ENCODE measurements at regions not wholly inside any gene's neighbourhood (a gene's known extent, or its start where the extent isn't known, plus 50 kb on each side); places are given as distances from the start of the nearest gene placed in this dataset.

DNA sequence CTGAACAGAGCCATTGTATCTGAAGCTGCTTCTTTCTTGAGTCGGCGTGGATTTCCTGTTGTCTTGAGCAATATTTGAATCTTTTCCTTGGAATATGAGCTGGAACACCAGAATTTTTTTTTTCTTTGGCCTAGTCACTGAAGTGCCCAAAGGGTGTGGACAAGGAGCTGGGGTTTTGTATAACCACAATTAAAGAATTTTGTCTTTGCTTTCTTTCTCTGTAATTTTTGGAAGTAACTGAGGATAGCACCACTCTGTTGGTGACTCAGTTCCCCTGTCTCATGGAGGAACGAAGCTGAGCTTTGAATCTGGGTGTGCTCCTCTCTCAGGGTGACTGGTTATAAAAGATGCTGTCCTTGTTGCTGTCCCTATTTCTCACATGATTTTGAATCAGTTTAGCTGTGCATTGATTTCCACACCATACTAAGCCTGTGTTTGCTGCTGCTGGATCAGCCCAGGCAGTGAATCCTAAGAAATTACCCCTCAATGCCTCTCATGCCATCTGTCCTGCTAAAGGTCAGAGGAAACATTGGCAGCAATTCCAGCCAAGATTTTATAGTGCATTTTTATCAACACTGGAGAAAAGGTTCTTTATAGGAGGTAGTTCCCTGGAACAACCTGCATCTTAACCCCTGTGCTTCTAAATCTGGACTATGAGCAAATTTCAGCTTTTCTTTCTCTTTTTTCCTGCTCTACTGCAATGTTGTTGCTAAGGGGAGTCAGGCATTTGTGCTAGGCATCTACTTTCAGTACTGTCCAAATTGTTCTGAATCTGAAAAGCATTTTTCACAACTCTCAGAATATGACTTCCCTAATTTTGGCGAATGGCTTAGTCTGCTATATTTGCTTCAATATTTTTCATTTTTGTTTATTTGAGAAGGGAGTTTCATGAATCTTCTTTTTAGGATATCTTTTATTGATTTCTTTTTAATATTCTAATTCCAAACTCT is 540.8 kb downstream of the SOX6 start:
- no peak for DNase-seq (ENCODE audit: low read depth)

DNA sequence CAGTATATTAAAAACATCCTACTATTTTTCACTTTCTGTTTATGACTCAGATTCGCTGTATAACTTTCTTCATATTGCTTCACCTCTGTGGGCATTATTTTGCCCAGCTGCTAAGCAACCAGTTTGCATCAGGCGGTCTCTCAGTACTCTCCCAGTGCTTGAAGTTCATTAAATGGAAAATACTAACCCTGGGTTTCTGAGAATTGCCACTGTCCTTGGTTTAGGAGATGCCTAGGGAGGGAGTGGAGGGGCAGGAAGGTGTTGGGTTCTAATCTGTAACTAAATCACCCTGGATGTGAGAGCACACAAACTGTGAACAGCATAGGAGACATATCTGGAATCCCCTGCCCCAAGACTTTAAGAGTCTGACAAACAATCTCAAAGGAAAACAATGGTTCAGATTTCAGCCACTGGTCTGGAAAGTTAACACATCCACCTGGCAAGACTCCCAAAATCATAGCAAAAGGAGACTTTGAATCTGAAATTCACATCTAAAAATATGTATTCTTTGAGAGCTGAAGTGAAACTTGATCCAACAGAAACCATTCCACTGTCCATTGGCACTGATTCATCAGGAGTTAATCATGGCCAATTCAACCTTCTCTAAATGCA is 540.0 kb downstream of the SOX6 start:
- no peak for DNase-seq (ENCODE audit: low read depth)

DNA sequence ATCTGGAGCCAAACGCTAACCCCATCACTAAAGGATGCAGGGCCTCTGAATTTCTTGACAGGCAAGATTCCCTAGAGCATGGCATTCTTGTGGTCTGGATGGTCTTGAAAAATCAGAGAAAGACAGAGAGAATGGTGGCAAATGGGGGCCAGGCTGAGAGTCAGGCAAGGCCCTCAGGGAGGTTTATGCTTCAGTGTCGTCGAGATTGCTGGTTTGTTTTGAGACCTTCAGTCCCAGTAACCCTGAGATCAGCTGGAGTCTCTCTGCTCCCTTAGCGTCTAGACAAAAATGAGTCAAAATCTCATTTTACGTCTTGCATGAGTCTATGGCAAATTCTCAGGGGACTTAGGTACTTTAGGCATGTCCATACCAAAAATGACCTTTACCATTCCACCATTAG is 539.3 kb downstream of the SOX6 start:
- no peak for DNase-seq (ENCODE audit: low read depth)

DNA sequence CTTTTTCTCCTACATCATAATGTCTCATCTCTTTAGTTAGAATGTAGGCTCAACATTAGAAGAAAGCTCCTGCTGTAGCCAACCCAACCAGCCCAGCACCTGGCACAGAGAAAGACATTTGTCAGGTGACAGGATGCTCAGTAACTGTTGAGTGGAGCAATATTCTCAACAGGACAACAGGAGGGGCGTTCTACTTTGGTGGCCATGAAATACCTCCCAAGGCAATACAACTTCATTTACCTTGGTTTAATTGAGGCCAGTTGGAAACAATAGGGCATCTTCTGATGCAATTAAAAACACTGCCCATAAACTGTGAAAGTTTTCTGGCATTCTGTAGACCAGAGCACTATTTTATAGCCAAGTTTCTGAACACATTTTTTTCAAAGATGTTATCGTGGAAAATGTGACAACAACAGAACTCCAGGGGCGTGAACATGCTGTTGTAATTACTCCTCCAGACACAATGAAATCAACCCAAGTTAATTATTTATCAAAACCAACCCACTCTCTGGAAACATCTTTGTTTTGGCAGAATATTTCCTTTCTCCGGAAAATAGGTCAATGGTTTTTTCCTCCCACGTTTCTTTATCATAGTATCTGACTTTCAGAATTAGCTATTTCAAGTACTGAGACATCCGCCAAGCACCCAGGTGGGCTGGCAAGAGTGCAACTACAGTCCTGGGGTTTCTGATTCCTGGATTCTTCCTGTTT is 538.1 kb downstream of the SOX6 start:
- DNase-seq (ENCODE audit: low read depth) = no peak

DNA sequence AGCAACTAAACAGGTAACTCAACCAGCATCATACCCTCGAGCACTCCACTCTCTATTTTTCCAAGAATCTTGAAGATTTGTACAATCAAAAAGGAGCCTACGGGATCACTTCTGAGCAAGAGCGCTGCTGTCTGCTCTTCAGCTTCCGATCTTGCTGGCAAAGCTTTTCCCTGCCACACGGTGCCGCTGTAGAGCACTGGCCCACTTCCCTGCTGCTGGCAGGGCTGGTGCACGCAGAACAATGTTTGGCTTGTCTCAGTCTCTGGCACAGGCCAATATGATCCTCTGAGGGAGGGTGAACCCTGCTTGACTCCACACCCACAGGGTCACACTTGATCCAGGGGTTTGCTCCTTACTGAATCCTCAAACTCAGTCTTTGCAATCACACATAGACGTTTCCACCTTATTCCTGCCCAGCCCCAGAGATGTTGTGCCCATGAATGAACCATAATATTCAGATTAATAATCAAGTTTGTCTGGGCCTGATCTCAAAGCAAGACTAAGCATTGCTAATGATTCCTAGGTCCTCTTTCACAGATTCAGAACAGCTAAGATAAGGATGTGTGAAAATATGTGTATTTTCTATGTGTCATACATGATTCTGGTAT is 536.6 kb downstream of the SOX6 start:
- no peak for DNase-seq (ENCODE audit: low read depth)

DNA sequence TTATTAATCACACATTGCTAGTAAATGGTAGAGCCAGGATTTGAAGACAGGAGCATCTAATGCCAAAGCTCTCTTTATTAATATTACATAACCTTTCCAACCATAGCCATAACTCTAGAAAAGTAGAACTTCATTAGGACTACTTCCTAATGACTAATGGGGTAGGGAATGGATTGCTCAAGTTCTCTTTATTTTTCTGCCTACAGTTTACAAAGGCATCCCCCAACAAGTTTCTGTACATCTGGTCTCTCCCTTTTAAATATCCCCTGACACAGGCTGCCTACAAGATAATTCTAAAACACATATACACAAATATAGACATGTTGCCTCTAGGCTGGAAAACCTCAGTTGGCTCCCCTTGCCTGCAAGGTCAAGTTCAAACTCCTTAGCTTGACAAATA is 534.9 kb downstream of the SOX6 start:
- no peak for DNase-seq (ENCODE audit: low read depth)

DNA sequence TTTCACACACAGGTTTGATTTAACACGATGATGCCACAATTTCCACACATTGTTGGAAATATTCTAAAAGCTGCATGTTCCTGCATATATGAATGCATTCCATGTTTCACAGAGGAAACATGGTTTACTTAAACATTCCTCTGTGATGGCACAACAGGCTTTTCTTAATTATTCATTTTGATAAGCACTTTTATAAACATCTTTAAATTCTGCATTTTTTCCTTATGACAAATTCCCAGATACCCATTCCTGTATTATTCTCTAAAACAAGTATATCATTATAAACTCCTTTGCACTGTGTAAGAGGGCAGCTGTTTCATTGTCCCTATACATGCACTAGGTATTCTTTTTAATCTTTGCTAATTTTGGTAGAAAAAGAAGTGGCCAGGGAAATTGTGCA is 532.3 kb downstream of the SOX6 start:
- DNase-seq (ENCODE audit: low read depth) = no peak

DNA sequence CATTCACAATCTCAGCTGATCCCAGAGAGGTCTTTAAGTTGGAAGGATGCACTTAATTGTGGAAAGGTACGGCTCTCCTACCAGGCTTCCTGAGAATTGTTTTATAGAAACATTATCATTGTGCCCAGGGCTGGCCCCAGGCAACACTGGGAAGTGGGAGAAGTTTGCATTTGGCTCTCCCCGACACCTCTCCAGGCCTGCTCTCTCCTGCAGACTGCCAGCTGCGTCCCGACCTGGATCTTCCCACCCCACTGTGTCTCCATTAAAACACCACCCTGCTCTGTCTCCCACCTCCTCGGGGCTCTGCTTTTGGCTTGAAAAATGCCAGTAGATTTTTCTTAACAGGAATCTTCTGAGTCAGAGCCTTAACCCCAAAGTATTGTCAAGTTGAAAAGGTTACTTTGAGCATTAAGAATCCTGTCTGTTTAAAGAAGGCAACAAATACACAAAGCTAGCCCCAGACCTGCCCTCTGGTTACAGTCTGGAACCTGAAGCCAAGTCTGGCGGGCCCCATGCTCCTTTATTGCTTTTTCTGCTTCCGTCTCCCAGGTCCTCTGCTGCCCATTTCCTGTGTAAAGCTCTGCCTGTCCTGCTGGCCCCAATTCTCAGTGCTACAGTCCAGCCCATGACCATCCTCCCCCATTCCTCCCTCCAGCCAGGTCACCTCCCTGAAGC is 530.2 kb downstream of the SOX6 start:
- DNase-seq (ENCODE audit: low read depth) = no peak

DNA sequence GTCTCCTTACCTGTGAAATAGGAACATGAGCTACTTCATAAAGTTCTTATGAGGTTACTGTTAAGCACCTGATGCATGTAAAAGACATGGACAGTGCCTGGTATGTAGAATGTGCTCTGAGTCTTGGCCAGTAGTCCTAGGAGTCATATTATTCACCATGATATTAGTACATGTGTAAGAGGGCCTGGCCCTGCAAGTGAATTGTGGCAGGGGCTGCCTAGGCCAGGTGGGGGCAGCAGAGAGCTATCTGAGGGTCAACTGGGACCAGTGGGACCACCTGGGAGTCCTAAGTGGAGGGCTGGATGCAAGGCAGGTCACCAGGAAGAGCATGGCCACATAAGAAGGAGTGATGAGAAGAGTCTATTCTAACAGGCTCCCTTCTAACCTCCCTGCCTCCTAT is 529.5 kb downstream of the SOX6 start:
- DNase-seq (ENCODE audit: low read depth) = no peak

DNA sequence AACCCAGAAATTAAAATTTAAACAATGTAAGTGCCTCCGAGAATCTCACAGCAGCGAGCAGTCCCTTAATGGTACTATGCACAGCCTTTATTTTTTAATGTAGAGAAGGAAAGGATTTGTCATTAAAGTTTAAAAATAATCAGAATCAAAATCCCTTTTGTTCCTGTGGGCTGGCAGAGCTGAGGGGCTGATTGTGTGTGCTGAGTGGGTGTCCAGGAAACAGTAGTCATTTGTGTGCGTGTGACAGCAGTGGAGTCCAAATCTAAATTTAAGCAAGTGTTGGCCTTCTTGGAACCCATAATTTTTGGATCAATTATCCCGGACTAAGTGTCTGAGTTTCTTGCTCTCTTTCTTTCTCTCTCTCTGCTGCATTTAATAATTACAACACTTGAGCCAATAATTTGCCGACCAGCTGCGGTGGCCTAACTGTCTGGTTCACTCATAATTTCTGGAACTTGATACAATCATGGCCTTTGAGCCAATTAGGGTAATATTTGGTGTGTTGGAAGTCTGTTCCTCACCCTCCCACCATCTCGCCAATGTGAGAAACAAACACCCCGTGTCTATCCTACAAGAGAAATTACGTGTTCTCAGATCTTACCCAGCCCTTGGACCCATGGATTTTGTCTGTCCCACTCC is 528.0 kb downstream of the SOX6 start:
- no peak for DNase-seq (ENCODE audit: low read depth)

DNA sequence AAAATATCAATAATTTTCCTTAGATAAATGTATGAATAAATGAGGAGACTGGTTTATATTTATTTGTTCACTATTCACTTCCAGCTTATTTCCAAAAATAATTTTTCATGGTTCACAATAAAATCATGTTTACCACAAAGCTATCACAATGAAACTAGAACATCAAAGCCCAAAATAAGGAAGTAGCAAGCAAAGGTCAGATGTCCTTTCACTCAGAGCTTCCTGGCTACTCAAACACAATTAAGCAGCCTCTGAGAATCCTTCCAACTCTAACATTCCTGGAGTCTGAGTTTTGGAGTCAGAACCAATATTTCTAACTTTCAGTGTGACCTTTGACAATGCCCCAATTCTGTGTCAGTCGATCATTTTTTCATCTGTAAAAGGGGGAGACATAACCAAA is 527.0 kb downstream of the SOX6 start:
- DNase-seq (ENCODE audit: low read depth) = no peak

DNA sequence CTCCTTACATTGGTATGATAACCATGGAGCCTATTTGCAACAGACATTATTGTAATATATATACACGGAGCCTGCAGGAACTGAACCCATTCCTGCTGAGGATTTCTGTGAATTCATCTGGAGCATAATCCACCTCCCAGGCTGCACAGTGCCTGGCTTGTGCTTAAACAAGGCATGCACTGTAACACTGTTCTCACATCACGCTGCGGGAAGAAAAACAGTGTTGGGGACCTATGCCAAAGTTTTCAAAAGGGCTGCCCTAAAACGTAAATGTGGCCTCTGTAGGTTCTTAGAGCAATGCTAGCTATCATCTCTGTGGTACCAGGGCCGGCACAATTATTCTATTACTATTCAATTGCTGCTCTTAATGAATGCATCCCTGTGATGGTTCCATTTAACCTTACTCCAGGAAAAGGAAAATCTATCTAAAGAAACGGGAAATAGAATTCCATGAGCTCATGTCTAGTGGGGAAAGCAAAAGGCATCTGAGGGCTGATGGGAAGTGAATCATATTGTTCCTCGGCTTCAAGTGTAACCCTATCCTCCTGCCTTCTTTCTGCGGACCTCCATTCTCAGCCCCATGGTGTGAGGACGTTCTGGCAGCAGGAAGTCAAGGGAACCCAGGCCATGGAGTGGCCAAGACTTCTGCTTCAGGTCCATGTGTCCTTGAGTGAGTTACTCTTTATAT is 525.5 kb downstream of the SOX6 start:
- DNase-seq (ENCODE audit: low read depth) = no peak

DNA sequence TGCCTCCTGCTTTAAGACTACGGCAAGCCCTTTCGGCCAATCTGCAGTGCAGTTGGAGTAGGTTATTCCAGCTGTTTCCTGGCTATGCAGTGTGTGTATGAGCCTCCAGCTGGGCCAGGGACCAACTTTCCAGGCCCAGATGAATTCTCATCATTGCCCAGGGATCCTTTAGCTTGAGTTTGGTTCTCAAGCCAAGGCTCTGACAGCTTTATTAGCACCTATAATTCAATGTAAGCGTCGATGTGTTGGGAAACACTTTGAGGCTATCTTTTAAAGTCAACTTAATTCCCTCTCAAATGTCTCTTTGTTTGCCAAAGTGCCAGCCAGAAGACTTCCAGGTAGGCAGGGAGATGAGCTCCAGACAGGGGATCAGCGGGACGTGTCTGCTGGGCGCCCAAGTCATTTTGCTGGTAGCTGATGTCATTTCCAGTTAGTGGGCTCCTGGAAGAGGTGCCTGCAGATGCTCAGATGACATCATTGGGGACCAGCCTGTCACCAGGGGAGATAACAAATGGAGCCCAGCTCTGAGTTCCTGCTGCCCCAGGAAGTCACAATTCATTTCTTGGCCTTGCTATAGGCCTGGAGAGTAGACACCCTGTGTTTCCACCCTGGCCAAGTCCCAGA is 520.4 kb downstream of the SOX6 start:
- no peak for DNase-seq (ENCODE audit: low read depth)

DNA sequence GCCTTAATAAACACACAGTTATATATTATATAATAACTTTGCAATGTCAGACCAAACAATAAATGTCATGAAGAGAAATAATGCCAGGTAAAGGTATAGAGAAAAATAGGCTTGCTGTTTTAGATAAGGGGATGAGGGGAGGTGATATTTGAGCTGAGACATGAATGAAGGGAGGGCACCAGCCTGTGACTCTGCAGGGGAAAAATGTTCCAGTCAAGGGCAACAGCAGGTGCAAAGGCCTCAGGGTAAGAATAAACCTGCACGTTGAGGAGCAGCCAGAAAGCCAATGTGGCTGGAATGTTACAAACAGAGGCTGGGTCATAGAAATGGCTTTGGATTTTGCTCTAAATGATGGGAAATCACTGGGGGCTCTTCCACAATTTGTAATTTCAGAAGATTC is 519.6 kb downstream of the SOX6 start:
- no peak for DNase-seq (ENCODE audit: low read depth)

DNA sequence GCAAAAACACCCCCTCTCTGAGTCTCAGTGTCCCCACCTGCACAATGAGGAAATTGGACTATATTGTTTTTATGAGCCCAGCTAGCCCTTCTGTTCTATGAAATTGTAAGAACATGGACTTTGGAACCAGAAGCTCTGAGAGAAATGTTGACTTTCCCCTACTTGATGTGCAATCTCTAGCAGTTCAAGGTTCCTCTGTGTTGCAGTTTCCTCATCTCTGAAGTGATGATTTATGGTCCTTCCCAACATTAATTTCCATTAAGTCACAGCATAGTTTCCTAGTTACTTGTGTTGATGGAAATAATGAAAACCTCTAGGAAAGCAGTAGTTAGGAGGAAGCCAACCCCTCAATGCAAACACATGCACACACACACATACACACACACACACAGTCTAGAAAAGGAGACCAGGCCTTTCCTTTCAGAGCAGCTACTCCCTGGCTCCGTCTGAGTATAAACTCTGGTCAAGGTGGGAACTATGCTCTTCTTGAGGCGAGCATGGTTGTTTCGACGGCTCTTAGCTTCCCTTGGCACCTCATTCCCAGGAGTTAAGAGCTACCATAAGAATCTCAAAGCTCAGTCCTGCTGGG is 518.4 kb downstream of the SOX6 start:
- DNase-seq (ENCODE audit: low read depth) = no peak

DNA sequence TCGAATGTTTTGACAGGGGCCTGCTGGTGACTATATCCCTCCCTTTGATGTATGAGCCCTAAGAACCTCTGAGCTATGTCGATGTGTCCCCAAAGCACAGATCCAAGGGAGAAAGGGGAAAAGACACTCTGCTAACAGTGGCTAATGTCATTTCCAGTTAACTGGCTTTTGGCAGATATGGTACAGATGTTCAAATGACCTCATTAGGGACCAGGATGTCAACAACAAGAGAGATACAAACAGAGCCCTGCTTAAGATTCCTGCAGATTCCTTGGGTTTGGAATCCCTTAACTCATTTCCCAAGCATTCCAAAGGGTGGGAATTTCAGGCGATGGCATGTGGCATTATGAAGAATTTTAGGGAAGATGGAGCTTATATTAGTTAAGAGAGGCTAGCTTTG is 517.3 kb downstream of the SOX6 start:
- DNase-seq (ENCODE audit: low read depth) = no peak

DNA sequence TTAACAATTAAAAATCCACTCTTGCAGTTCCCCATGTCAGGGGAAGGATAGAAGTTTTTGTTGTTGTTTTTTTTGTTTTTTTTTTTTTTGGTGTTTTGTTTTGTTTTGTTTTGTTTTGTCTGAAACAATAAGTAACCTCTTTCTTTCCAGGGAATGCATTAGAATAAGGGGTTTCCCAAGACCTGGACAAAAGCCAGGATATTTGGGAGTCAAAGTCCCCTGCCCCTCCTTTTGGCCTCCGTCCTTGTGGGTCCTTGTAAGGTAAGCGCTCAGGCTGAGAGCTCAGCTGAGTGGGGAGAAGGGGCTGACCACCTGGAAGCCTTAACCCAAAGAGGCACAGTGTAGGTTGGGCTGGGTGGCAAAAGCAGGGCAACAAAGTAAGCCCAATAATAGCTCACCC is 515.4 kb downstream of the SOX6 start:
- no peak for DNase-seq (ENCODE audit: low read depth)

DNA sequence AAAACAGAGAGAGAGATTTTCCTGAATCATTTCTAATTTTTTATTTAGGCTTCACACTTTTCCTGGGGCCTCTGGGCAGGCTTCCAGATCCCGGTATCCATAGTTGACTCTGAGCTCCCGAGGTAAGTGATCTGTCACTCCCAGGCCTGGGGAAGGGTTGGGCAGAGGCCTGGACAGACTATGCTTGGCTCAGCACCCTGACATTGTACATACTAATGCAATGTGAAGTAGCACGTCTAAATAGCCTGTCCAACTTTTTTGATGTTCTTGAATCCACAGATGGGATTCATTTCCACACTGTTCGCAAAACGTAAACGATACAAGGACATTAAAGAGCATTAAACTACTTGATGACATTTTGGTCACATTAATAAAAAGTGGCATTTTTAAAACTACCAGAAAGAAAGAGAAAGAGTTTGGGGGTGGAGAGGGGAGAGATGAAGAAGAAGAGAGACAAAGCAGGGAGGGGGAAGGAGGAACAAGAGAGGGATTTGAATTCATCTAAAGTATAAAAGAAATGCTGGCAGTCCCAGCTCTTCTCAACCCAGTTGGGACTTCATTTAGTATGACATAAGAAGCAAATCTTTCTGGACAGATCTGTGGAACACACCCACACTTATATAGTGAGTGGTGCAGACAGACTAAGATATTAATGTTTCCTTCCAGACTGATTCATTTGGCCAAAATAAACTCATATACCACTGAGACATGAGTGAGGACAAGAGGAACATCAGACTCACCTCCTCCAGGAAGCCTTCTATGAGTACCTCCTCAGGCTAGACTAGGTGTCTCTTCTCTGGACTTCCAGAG is 514.2 kb downstream of the SOX6 start:
- no peak for DNase-seq (ENCODE audit: low read depth)

DNA sequence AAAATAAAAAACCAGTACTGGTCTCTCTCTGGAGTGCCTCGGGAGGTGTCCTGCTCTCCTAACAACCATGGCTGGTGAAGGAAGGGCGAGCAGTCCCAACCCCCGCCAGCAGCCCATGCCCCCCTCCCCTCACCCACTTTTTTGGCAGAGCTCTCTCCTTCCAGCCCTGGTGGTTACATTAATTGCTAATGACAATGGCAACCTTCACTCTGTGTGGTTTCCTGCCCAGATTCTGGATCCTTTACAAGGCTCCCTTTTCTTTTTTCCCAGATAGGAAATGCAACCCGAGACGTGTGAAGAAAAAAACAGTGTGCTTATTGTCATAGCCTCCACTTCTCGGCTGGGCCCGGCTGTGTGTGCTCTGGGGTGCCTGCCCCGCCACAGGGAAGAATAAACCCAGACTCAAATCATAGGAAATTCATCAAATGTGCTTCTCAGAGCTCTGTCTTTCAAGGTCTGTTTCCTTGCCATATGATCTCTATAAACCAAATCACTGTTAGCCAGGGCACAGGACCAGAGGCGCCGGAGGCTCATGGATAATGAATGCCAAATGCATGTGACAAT is 513.0 kb downstream of the SOX6 start:
- no peak for DNase-seq (ENCODE audit: low read depth)
